Astrocyte (in vitro differentiated cells and primary cell): ENCODE measurements at regions not wholly inside any gene's neighbourhood (a gene's known extent, or its start where the extent isn't known, plus 50 kb on each side); places are given as distances from the start of the nearest gene placed in this dataset.

ENCODE experiments used
- DNase-seq: peaks from one replicate; pipeline ENCODE4 v3.0.0-alpha.2; 2010; ENCODE audit warnings: low read depth
- FAIRE-seq: peaks from 2 replicates; lab custom pipeline; 2011; peaks lifted over from hg19 to GRCh38; lab: Jason Lieb, UNC
- H2AFZ ChIP-seq: 2 replicates; pipeline ENCODE4 v1.6.0; 2012; ENCODE audit warnings: low read depth, low read length, inconsistent platforms
- H3K27ac ChIP-seq: 2 replicates; pipeline ENCODE4 v1.5.1; 2011; ENCODE audit warnings: low read depth, low read length, inconsistent platforms
- H3K27me3 ChIP-seq: 2 replicates; pipeline ENCODE4 v1.6.0; 2011; ENCODE audit warnings: low read length, inconsistent platforms; ENCODE audit not compliant: insufficient read depth
- H3K36me3 ChIP-seq: 2 replicates; pipeline ENCODE4 v1.5.1; 2011; ENCODE audit warnings: low read length, inconsistent platforms; ENCODE audit not compliant: insufficient read depth
- H3K4me1 ChIP-seq: 2 replicates; pipeline ENCODE4 v1.5.1; 2011; ENCODE audit warnings: low read length, inconsistent platforms; ENCODE audit not compliant: insufficient read depth
- H3K4me2 ChIP-seq: 2 replicates; pipeline ENCODE4 v1.6.0; 2012; ENCODE audit warnings: low read length, inconsistent platforms
- H3K4me3 ChIP-seq: 2 replicates; pipeline ENCODE4 v1.5.1; 2011; ENCODE audit warnings: low read depth, mild to moderate bottlenecking, low read length, inconsistent platforms; ENCODE audit not compliant: insufficient read depth
- H3K79me2 ChIP-seq: 2 replicates; pipeline ENCODE4 v1.6.0; 2012; ENCODE audit warnings: mild to moderate bottlenecking, low read length, inconsistent platforms; ENCODE audit not compliant: insufficient read depth
- H3K9ac ChIP-seq: 2 replicates; pipeline ENCODE4 v1.6.0; 2012; ENCODE audit warnings: mild to moderate bottlenecking, low read length, inconsistent platforms
- H3K9me3 ChIP-seq: 2 replicates; pipeline ENCODE4 v1.5.1; 2012; ENCODE audit warnings: low read depth, mild to moderate bottlenecking, low read length, inconsistent platforms; ENCODE audit not compliant: insufficient read depth
- H4K20me1 ChIP-seq: 2 replicates; pipeline ENCODE4 v1.6.0; 2012; ENCODE audit warnings: low read length, inconsistent platforms; ENCODE audit not compliant: insufficient read depth
- H3K27ac Mint-ChIP-seq: one replicate; pipeline ENCODE4 v1.8.0; 2021; ENCODE audit warnings: mild to moderate bottlenecking, mixed read lengths; ENCODE audit not compliant: unreplicated experiment
- H3K27me3 Mint-ChIP-seq: one replicate; pipeline ENCODE4 v1.8.0; 2021; ENCODE audit warnings: low read depth, mixed read lengths; ENCODE audit not compliant: unreplicated experiment
- H3K36me3 Mint-ChIP-seq: one replicate; pipeline ENCODE4 v1.8.0; 2021; ENCODE audit warnings: low read depth, mixed read lengths; ENCODE audit not compliant: unreplicated experiment
- H3K4me1 Mint-ChIP-seq: one replicate; pipeline ENCODE4 v1.8.0; 2021; ENCODE audit warnings: low read depth, mixed read lengths; ENCODE audit not compliant: unreplicated experiment
- H3K4me3 Mint-ChIP-seq: one replicate; pipeline ENCODE4 v1.8.0; 2021; ENCODE audit warnings: mild to moderate bottlenecking, moderate library complexity, mixed read lengths; ENCODE audit not compliant: unreplicated experiment
- H3K9me3 Mint-ChIP-seq: one replicate; pipeline ENCODE4 v1.8.0; 2021; ENCODE audit warnings: mild to moderate bottlenecking, mixed read lengths; ENCODE audit not compliant: unreplicated experiment
- EZH2 ChIP-seq: IDR thresholded peaks from 2 replicates; pipeline ENCODE4 v1.6.1; 2012; ENCODE audit warnings: mild to moderate bottlenecking, low read length, inconsistent platforms; ENCODE audit not compliant: insufficient read depth
- TF ChIP-seq, protein P1 (sequence below): IDR thresholded peaks from 2 replicates; pipeline ENCODE4 v1.5.1; 2011; ENCODE audit warnings: low read depth, mild to moderate bottlenecking, inconsistent platforms, low read length, moderate library complexity; ENCODE audit not compliant: insufficient read depth

DNA sequence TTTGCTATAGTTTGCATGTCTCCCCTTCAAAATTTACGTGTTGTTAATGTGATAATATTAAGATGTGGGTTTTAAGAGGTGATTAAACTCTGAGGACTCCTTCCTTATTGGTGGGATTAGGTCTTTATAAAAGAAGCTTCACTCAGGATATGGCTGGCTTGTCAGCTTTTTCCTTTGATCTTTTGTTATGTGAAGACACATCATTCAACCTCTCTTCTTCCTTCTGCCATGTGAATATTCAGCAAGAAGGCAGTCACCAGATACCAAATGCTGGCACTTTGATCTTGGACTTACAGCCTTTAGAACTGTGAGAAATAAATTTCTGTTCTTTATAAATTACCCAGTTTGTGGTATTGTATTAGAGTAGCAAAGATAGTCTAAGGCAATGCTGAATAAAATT lies 855.9 kb upstream of the CDH10 start:
- no peak for DNase-seq
- no peak overlapping the region for H2AFZ ChIP-seq

DNA sequence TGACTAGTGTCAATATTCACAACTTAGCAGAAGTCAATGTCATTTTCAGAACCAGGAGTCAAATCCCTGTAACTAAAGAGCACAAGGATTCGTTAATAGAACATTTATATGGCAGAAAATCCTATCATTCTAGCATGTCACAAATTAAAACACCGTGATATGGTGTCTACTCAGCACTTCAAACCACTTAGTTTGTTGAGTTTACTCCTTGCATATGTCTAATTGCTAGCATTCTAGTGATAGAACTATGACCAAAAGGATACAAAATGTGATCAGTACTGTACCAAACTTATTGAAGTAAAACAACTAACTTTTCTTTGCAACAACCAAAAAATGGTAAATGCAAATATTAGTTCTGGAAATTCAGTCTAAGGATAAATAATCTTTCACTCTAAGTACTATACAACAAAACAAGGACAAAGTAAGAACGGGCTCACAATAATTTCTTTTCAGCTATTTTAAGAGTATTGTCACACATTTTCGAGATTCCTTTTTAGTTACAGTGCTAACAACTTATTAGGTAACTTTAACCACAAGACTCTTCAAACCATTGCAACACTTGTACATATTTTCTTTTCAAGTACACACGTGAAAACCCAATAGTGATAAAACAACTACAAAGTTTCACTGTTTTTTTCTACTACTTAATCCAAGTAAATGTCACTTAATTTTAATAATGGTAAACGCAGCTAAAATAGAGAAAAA lies 845.2 kb upstream of the CDH10 start:
- Histone ChIP-seq H2AFZ (no peak overlapping the region), H3K9me3 (no peaks in the 10 kb centered on the region), H3K4me1 (no peaks in the 10 kb centered on the region), H3K27me3 (no peaks in the 10 kb centered on the region), H3K79me2 (no peaks in the 10 kb centered on the region), H3K9ac (no peak overlapping the region), H3K36me3 (no peaks in the 10 kb centered on the region), H3K4me3 (no peak overlapping the region), H3K27ac (no peak overlapping the region), H4K20me1 (no peaks in the 10 kb centered on the region), H3K4me2 (no peak overlapping the region)
- Mint-ChIP-seq H3K27ac (peak overlapping the region; percentile 92), H3K27me3 (no peaks in the 10 kb centered on the region), H3K4me3 (no peak overlapping the region), H3K36me3 (no peaks in the 10 kb centered on the region), H3K4me1 (peaks cover 19% of the 10 kb centered on the region), H3K9me3 (peaks cover 4% of the 10 kb centered on the region)
- DNase-seq = peak; percentile 59
- FAIRE-seq = no peak
- TF ChIP-seq, protein P1, sequence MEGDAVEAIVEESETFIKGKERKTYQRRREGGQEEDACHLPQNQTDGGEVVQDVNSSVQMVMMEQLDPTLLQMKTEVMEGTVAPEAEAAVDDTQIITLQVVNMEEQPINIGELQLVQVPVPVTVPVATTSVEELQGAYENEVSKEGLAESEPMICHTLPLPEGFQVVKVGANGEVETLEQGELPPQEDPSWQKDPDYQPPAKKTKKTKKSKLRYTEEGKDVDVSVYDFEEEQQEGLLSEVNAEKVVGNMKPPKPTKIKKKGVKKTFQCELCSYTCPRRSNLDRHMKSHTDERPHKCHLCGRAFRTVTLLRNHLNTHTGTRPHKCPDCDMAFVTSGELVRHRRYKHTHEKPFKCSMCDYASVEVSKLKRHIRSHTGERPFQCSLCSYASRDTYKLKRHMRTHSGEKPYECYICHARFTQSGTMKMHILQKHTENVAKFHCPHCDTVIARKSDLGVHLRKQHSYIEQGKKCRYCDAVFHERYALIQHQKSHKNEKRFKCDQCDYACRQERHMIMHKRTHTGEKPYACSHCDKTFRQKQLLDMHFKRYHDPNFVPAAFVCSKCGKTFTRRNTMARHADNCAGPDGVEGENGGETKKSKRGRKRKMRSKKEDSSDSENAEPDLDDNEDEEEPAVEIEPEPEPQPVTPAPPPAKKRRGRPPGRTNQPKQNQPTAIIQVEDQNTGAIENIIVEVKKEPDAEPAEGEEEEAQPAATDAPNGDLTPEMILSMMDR = no peak
- no peak for TF ChIP-seq EZH2

More for the DNA sequence above, 855.9 kb upstream of the CDH10 start:
- Histone ChIP-seq H3K9ac (no peak overlapping the region), H3K36me3 (no peaks in the 10 kb centered on the region), H3K9me3 (no peaks in the 10 kb centered on the region), H3K4me1 (no peaks in the 10 kb centered on the region), H3K27me3 (no peaks in the 10 kb centered on the region), H3K4me3 (no peak overlapping the region), H3K79me2 (no peaks in the 10 kb centered on the region), H4K20me1 (no peaks in the 10 kb centered on the region), H3K27ac (no peak overlapping the region), H3K4me2 (no peak overlapping the region)
- H3K36me3 Mint-ChIP-seq = no peaks in the 10 kb centered on the region
- no peak for FAIRE-seq
- no peak overlapping the region for H3K4me3 Mint-ChIP-seq
- no peak overlapping the region for H3K27ac Mint-ChIP-seq
- no peaks in the 10 kb centered on the region for H3K4me1 Mint-ChIP-seq
- H3K27me3 Mint-ChIP-seq = no peaks in the 10 kb centered on the region
- TF ChIP-seq, protein P1 = no peak
- TF ChIP-seq EZH2 = no peak
- H3K9me3 Mint-ChIP-seq = no peaks in the 10 kb centered on the region

DNA sequence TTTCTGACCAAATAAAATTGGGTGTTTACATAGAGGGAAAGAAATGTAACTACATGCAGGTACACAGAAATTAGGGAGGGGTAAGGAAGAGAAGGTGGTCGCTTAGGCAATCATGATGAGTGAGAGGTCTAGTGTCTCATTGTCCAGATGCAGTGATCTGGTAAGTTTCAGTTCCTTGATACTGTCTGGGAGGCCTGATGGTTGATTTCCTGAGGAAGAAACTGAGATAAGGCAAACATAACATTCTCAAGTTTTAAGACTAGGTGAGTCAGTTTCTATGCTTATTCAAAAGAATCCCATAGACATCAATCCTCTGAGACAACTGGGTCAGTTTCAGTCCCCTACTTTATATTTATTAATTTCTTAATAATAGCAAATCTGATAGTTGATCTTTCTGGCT lies 843.3 kb upstream of the CDH10 start:
- H3K36me3 Mint-ChIP-seq = no peaks in the 10 kb centered on the region
- Histone ChIP-seq H3K79me2 (no peaks in the 10 kb centered on the region), H3K4me2 (no peak overlapping the region), H3K9ac (no peak overlapping the region), H3K27me3 (no peaks in the 10 kb centered on the region), H3K27ac (no peak overlapping the region), H3K9me3 (no peaks in the 10 kb centered on the region), H2AFZ (no peak overlapping the region), H3K36me3 (no peaks in the 10 kb centered on the region), H3K4me3 (no peak overlapping the region), H3K4me1 (no peaks in the 10 kb centered on the region), H4K20me1 (no peaks in the 10 kb centered on the region)
- DNase-seq (no peak), FAIRE-seq (no peak)
- H3K4me3 Mint-ChIP-seq = no peak overlapping the region
- no peak overlapping the region for H3K27ac Mint-ChIP-seq
- H3K27me3 Mint-ChIP-seq = no peaks in the 10 kb centered on the region
- H3K9me3 Mint-ChIP-seq = peaks cover 4% of the 10 kb centered on the region
- no peak for TF ChIP-seq EZH2
- TF ChIP-seq, protein P1 = no peak
- H3K4me1 Mint-ChIP-seq = peaks cover 19% of the 10 kb centered on the region
